IMR-90 (cell line): ENCODE measurements at regions not wholly inside any gene's neighbourhood (a gene's known extent, or its start where the extent isn't known, plus 50 kb on each side); places are given as distances from the start of the nearest gene placed in this dataset.

Experiments
- ATAC-seq: fragments of 200-7000 bp; cut with Tn5 transposase; 2 replicates; pipeline ENCODE4 v1.9.1; 2020; ENCODE audit warnings: low read depth, mild to moderate bottlenecking, moderate library complexity
- BruUV-seq: library from RNA; stranded (reverse); fragments of 400-500 nt; replicated peaks from 2 replicates; lab custom pipeline; 2021; lab: Mats Ljungman, UMichigan
- CTCF ChIA-PET: fragments of 300-600 bp; formaldehyde crosslinking; extraction: SDS; loops from one replicate; lab custom pipeline; 2021; ENCODE audit warnings: antibody characterized with exemption; lab: Yijun Ruan, JAX
- POLR2A ChIA-PET: fragments of 300-600 bp; sonication (Branson Sonifier 250); formaldehyde crosslinking; loops from one replicate; lab custom pipeline; 2022; ENCODE audit warnings: antibody characterized with exemption; ENCODE audit not compliant: unreplicated experiment; lab: Charles Lee
- DNase-seq: peaks from one replicate; pipeline ENCODE4 v3.0.0; 2013
- H2AFZ ChIP-seq: replicated peaks from 2 replicates; pipeline ENCODE3; 2013; ENCODE audit warnings: low read length, mild to moderate bottlenecking; ENCODE audit not compliant: poor library complexity
- H2AK5ac ChIP-seq: 2 replicates; pipeline ENCODE4 v1.6.1; 2013; ENCODE audit warnings: low read depth, low read length, inconsistent platforms
- H2AK9ac ChIP-seq: replicated peaks from 2 replicates; pipeline ENCODE3; 2013; ENCODE audit warnings: mild to moderate bottlenecking, low read depth, low read length, moderate library complexity; ENCODE audit not compliant: poor library complexity
- H2BK120ac ChIP-seq: 2 replicates; pipeline ENCODE4 v1.6.1; 2013; ENCODE audit warnings: low read depth, low read length, inconsistent platforms
- H2BK15ac ChIP-seq: 3 replicates; pipeline ENCODE4 v1.6.1; 2013; ENCODE audit warnings: low read depth, low read length, inconsistent platforms
- H2BK20ac ChIP-seq: 2 replicates; pipeline ENCODE4 v1.6.1; 2013; ENCODE audit warnings: low read depth, mild to moderate bottlenecking, inconsistent platforms, low read length, moderate library complexity
- H2BK5ac ChIP-seq: 2 replicates; pipeline ENCODE4 v1.6.1; 2013; ENCODE audit warnings: mild to moderate bottlenecking, low read depth, low read length, inconsistent platforms; ENCODE audit not compliant: poor library complexity, severe bottlenecking
- H3K14ac ChIP-seq: replicated peaks from 2 replicates; pipeline ENCODE4 v1.6.1; 2013; ENCODE audit warnings: low read depth, low read length, inconsistent platforms
- H3K18ac ChIP-seq: 2 replicates; pipeline ENCODE4 v1.6.1; 2013; ENCODE audit warnings: low read depth, low read length, control low read depth
- H3K23ac ChIP-seq: 2 replicates; pipeline ENCODE4 v1.6.1; 2013; ENCODE audit warnings: low read depth, low read length, inconsistent platforms
- H3K27ac ChIP-seq: 2 replicates; pipeline ENCODE4 v1.5.1; 2013; ENCODE audit warnings: mild to moderate bottlenecking, control low read depth, low read length; ENCODE audit not compliant: insufficient read depth
- H3K27me3 ChIP-seq: 2 replicates; pipeline ENCODE4 v1.6.1; 2013; ENCODE audit warnings: low read length; ENCODE audit not compliant: control insufficient read depth, insufficient read depth
- H3K36me3 ChIP-seq: 2 replicates; pipeline ENCODE4 v1.6.1; 2013; ENCODE audit warnings: low read length, mixed read lengths; ENCODE audit not compliant: control insufficient read depth, insufficient read depth
- H3K4ac ChIP-seq: 2 replicates; pipeline ENCODE4 v1.6.1; 2013; ENCODE audit warnings: low read depth, low read length, inconsistent platforms
- H3K4me1 ChIP-seq: 2 replicates; pipeline ENCODE4 v1.6.1; 2013; ENCODE audit warnings: low read length, mixed read lengths; ENCODE audit not compliant: control insufficient read depth, insufficient read depth
- H3K4me2 ChIP-seq: 2 replicates; pipeline ENCODE4 v1.6.1; 2013; ENCODE audit warnings: low read depth, mild to moderate bottlenecking, control low read depth, low read length, moderate library complexity
- H3K4me3 ChIP-seq: 2 replicates; pipeline ENCODE4 v1.5.1; 2013; ENCODE audit warnings: low read depth, mild to moderate bottlenecking, control low read depth, low read length, moderate library complexity; ENCODE audit not compliant: insufficient read depth
- H3K56ac ChIP-seq: 2 replicates; pipeline ENCODE4 v1.6.1; 2013; ENCODE audit warnings: low read length, inconsistent platforms; ENCODE audit not compliant: insufficient read depth; ENCODE audit errors: extremely low read depth
- H3K79me1 ChIP-seq, 2 experiments: 2 replicates each; pipeline ENCODE4 v1.6.1; 2013; ENCODE audit warnings: low read length in 2 of 2, inconsistent platforms in 1 of 2, low read depth in 1 of 2
- H3K9ac ChIP-seq: 2 replicates; pipeline ENCODE4 v1.6.1; 2013; ENCODE audit warnings: low read depth, low read length, control low read depth
- H3K9me1 ChIP-seq: 2 replicates; pipeline ENCODE4 v1.6.1; 2013; ENCODE audit warnings: low read length, inconsistent platforms; ENCODE audit not compliant: insufficient read depth
- H3K9me3 ChIP-seq: 2 replicates; pipeline ENCODE4 v1.6.1; 2013; ENCODE audit warnings: low read length; ENCODE audit not compliant: control insufficient read depth, insufficient read depth
- H4K20me1 ChIP-seq: 2 replicates; pipeline ENCODE4 v1.6.1; 2013; ENCODE audit warnings: low read length, inconsistent platforms; ENCODE audit not compliant: insufficient read depth
- H4K5ac ChIP-seq: 2 replicates; pipeline ENCODE4 v1.6.1; 2013; ENCODE audit warnings: mild to moderate bottlenecking, low read depth, low read length, control low read depth
- H4K8ac ChIP-seq, 2 experiments: 2 replicates each; pipeline ENCODE4 v1.6.1; 2013; ENCODE audit warnings: low read depth in 2 of 2, low read length in 2 of 2, control low read depth in 1 of 2, inconsistent platforms in 1 of 2
- H4K91ac ChIP-seq: 2 replicates; pipeline ENCODE4 v1.6.1; 2013; ENCODE audit warnings: low read depth, low read length, inconsistent platforms; ENCODE audit not compliant: insufficient read depth
- MAZ ChIP-seq: IDR thresholded peaks from 2 replicates; pipeline ENCODE4 v1.6.1; 2012; ENCODE audit warnings: low read depth, mild to moderate bottlenecking, low read length, improper control_type of control experiment, moderate library complexity, borderline replicate concordance
- SMC3 ChIP-seq: fragments of 150-350 bp; IDR thresholded peaks from 2 replicates; pipeline ENCODE4 v1.6.1; 2016; ENCODE audit warnings: low read depth, mild to moderate bottlenecking, antibody characterized with exemption, low read length, moderate library complexity
- WGBS, 2 experiments: methylation state at CpG; one replicate each; pipeline versions ENCODE4 v1.1.5 to v1.1.7; 2013; ENCODE audit warnings: missing lambda C conversion rate in 2 of 2; ENCODE audit not compliant: insufficient read length in 1 of 2; ENCODE audit errors: extremely low coverage in 2 of 2; 5-methylcytosine and 5-hydroxymethylcytosine counted together
- dilution Hi-C: fragments of 300-500 bp; cut with HindIII; formaldehyde crosslinking; loops from one replicate; pipeline ENCODE4 v1.14.3; 2018; ENCODE audit warnings: low sequenced_read_pairs; ENCODE audit not compliant: unreplicated experiment
- in situ Hi-C: fragments of 300-500 bp; cut with MboI; formaldehyde crosslinking; loops from 3 replicates; pipeline ENCODE4 v1.14.3; 2019; ENCODE audit warnings: low sequenced_read_pairs, inconsistent platforms, mixed read lengths
- intact Hi-C: fragments of 100-400 bp; cut with micrococcal nuclease; formaldehyde crosslinking; loops from 2 replicates; pipeline ENCODE4 v1.10.0; 2022
- TF ChIP-seq, protein P1 (sequence below): fragments of 150-350 bp; IDR thresholded peaks from 2 replicates; pipeline ENCODE4 v1.6.1; 2016; ENCODE audit warnings: low read depth, mild to moderate bottlenecking, low read length, moderate library complexity, borderline replicate concordance

DNA sequence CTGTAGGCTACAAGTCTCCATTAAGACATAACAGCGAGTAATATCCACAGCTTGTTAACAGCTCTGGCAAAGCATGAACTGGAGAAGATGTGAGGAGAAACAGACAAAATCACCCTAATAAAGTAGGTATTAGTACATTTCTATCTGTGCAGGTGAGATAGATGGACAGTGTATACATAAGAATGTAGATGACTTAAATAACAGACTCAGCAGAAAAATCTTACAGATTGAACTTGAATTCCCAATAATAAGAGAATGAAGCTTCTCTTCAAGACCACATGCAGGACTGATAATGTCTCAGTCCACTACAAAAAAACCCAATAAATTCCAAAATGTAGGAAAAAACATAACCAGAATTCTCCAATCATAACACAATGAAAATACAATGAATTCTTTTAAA, 153.0 kb downstream of the IRX2 start:
- in situ Hi-C loops (no loop called here), intact Hi-C loops (no loop called here), dilution Hi-C loops (no loop called here)
- H2BK5ac ChIP-seq, result no peak overlapping the region
- no peak overlapping the region for H4K8ac ChIP-seq
- no peak overlapping the region for H3K4ac ChIP-seq
- H3K23ac ChIP-seq, result no peak overlapping the region
- H2AFZ ChIP-seq, result no peak overlapping the region
- H2AK9ac ChIP-seq, result no peak overlapping the region
- no peak overlapping the region for H2BK120ac ChIP-seq
- no peak overlapping the region for H3K4me2 ChIP-seq
- H3K27me3 ChIP-seq, result no peaks in the 10 kb centered on the region
- H4K20me1 ChIP-seq, result no peaks in the 10 kb centered on the region
- H2BK15ac ChIP-seq, result no peak overlapping the region
- peaks cover 12% of the 10 kb centered on the region; the same call in 1 of the 2 replicates for H3K9me3 ChIP-seq
- no peak for TF ChIP-seq SMC3
- TF ChIP-seq, protein P1, sequence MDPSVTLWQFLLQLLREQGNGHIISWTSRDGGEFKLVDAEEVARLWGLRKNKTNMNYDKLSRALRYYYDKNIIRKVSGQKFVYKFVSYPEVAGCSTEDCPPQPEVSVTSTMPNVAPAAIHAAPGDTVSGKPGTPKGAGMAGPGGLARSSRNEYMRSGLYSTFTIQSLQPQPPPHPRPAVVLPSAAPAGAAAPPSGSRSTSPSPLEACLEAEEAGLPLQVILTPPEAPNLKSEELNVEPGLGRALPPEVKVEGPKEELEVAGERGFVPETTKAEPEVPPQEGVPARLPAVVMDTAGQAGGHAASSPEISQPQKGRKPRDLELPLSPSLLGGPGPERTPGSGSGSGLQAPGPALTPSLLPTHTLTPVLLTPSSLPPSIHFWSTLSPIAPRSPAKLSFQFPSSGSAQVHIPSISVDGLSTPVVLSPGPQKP, result no peak
- no peak for TF ChIP-seq MAZ
- no peak overlapping the region for H4K5ac ChIP-seq
- no peak overlapping the region for H4K91ac ChIP-seq
- BruUV-seq, result no TSS peak
- H2BK20ac ChIP-seq, result no peak overlapping the region
- H3K9me1 ChIP-seq, result no peaks in the 10 kb centered on the region
- no peak overlapping the region for H3K9ac ChIP-seq
- ChIA-PET POLR2A (no interaction called here), CTCF (interaction anchor here (0.6 kb wide), 1 partner anchor 248 kb away, joined by 4 read pairs; no protein-coding TSS in a partner anchor)
- no peaks in the 10 kb centered on the region for H3K4me1 ChIP-seq
- no CpG with 5 or more reads among the region's 1 CpG for WGBS, 2 experiments
- H3K4me3 ChIP-seq, result no peak overlapping the region
- DNase-seq, result no peak
- H3K36me3 ChIP-seq, result no peaks in the 10 kb centered on the region
- no peak overlapping the region for H3K56ac ChIP-seq
- no peak for ATAC-seq
- H3K14ac ChIP-seq, result no peak overlapping the region
- no peak overlapping the region for H3K27ac ChIP-seq
- H3K18ac ChIP-seq, result no peak overlapping the region
- no peaks in the 10 kb centered on the region for H3K79me1 ChIP-seq
- no peak overlapping the region for H2AK5ac ChIP-seq
